Suprapubic skin (tissue), 4 donors: ENCODE measurements at regions not wholly inside any gene's neighbourhood (a gene's known extent, or its start where the extent isn't known, plus 50 kb on each side); places are given as distances from the start of the nearest gene placed in this dataset.

Experiments
- DNase-seq, 2 donors: peaks; one replicate each; pipeline ENCODE4 v3.0.0-alpha.2; 2019; ENCODE audit warnings: low spot score in 2 of 2
- H3K27ac ChIP-seq: fragments of 200-600 bp; sonication (generic); one replicate; pipeline ENCODE4 v1.5.1; 2019
- H3K27me3 ChIP-seq: fragments of 200-600 bp; sonication (generic); one replicate; pipeline ENCODE4 v1.5.1; 2019
- H3K36me3 ChIP-seq: fragments of 200-600 bp; sonication (generic); one replicate; pipeline ENCODE4 v1.5.1; 2019
- H3K4me1 ChIP-seq: fragments of 200-600 bp; sonication (generic); one replicate; pipeline ENCODE4 v1.5.1; 2019
- H3K4me3 ChIP-seq: fragments of 200-600 bp; sonication (generic); one replicate; pipeline ENCODE4 v1.5.1; 2019; ENCODE audit warnings: mild to moderate bottlenecking
- H3K9me3 ChIP-seq: fragments of 200-600 bp; sonication (generic); one replicate; pipeline ENCODE4 v1.5.1; 2019
- EP300 ChIP-seq: sonication (generic); formaldehyde crosslinking; IDR thresholded peaks from one replicate; pipeline ENCODE4 v1.6.1; 2017; ENCODE audit warnings: antibody characterized with exemption
- POLR2A ChIP-seq, 2 donors: fragments of 450-650 bp; IDR thresholded peaks; one replicate each; pipeline ENCODE4 v1.6.1; 2017; ENCODE audit warnings: antibody characterized with exemption in 2 of 2, mild to moderate bottlenecking in 2 of 2, moderate library complexity in 2 of 2
- POLR2AphosphoS5 ChIP-seq, 3 donors: sonication (generic); formaldehyde crosslinking; IDR thresholded peaks; one replicate each; pipeline ENCODE4 v1.6.1; 2017; ENCODE audit warnings: antibody characterized with exemption in 3 of 3
- WGBS: methylation state at CpG from one replicate; pipeline ENCODE4 v1.1.5; 2018; 5-methylcytosine and 5-hydroxymethylcytosine counted together
- TF ChIP-seq, protein P1 (sequence below), 2 donors: fragments of 200-600 bp in 1 of 2; fragments of 450-650 bp in 1 of 2; sonication (generic) in 1 of 2; IDR thresholded peaks; one replicate each; pipeline ENCODE4 v1.5.1; 2016 to 2019; ENCODE audit warnings: antibody characterized with exemption in 2 of 2, mild to moderate bottlenecking in 1 of 2, moderate library complexity in 1 of 2

DNA sequence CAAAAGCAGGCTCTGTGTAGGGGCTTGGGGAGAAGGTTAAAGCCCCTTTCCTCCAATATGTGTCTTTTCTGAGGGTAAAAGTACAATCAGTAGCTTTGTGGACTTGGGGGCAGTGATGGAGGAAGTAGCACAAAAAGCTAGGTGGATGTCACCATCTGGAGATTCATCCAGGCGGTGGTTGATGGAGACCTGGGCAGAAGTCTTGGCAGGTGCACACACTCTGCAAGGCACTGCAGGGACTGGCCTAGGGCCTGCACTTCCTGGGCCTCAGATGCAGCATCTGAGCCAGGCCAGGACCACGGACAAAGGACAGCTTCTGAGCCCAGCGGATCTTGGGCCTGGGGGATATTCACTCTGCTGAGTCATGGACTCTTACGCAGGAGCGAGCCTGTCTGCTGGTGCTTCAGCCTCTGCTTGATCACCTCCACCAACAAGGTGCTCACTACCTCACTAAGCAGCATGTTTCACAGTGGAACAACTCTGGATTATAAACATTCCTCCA is 391.1 kb downstream of the TNS1 start:
- Histone ChIP-seq H3K36me3 (no peaks in the 10 kb centered on the region), H3K4me3 (no peak overlapping the region), H3K27me3 (no peaks in the 10 kb centered on the region), H3K4me1 (no peaks in the 10 kb centered on the region), H3K27ac (no peak overlapping the region), H3K9me3 (no peaks in the 10 kb centered on the region)
- TF ChIP-seq POLR2A (IDR thresholded peaks at IDR 0.05): no peak
- TF ChIP-seq, protein P1, sequence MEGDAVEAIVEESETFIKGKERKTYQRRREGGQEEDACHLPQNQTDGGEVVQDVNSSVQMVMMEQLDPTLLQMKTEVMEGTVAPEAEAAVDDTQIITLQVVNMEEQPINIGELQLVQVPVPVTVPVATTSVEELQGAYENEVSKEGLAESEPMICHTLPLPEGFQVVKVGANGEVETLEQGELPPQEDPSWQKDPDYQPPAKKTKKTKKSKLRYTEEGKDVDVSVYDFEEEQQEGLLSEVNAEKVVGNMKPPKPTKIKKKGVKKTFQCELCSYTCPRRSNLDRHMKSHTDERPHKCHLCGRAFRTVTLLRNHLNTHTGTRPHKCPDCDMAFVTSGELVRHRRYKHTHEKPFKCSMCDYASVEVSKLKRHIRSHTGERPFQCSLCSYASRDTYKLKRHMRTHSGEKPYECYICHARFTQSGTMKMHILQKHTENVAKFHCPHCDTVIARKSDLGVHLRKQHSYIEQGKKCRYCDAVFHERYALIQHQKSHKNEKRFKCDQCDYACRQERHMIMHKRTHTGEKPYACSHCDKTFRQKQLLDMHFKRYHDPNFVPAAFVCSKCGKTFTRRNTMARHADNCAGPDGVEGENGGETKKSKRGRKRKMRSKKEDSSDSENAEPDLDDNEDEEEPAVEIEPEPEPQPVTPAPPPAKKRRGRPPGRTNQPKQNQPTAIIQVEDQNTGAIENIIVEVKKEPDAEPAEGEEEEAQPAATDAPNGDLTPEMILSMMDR (IDR thresholded peaks at IDR 0.05): no peak
- TF ChIP-seq POLR2AphosphoS5 (IDR thresholded peaks at IDR 0.05): no peak
- TF ChIP-seq EP300: no peak
- WGBS: 100% methylated on average over 5 of the region's 5 CpGs
- DNase-seq: no peak

DNA sequence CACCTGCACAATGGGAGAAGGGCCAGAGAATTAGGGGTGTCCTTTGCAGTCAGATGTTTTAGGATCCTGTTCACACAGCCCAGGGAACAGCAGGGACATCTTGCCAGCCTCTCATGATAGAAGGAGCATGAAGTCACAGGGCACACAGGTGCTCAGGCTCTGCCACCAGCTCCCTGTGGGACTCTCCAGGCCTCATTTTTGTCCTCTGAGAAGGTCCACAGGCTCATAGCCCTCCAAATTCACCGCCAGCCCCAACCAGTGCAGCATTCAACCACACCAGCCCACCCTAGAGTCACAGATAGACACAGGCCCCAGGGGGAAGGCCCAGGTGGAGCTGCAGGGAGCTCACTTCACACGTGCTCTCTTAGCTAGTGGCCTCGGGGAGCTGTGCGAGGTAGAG is 391.7 kb downstream of the TNS1 start:
- no peak overlapping the region for H3K27ac ChIP-seq
- no peaks in the 10 kb centered on the region for H3K36me3 ChIP-seq
- no peak overlapping the region for H3K4me3 ChIP-seq
- no peak for TF ChIP-seq EP300
- TF ChIP-seq, protein P1 (IDR thresholded peaks at IDR 0.05): no peak
- TF ChIP-seq POLR2AphosphoS5 (IDR thresholded peaks at IDR 0.05): no peak
- TF ChIP-seq POLR2A (IDR thresholded peaks at IDR 0.05): no peak
- no peaks in the 10 kb centered on the region for H3K9me3 ChIP-seq
- 90% methylated on average over 4 of the region's 4 CpGs for WGBS
- H3K4me1 ChIP-seq: no peaks in the 10 kb centered on the region
- DNase-seq: no peak
- H3K27me3 ChIP-seq: no peaks in the 10 kb centered on the region

DNA sequence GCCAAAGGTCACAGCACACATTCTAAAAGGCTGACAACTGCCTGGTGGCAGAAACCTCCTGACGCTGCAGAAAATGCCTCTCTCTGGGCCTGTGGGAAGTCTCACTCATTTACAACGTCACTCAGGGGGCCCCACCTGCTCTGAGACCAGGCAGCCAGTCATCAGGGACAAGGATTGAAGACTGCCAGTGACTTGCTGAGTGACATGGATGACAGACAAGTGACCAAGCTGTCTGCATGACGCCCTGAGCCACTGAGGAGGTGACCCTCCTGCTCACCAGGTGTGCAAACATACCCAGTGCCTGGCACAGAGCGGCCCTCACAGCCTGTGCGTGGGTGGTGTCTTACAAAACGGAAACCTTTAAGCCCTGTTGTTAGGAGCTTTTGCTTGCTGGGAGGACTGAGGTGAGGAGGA is 392.4 kb downstream of the TNS1 start:
- 93% methylated on average over 4 of the region's 6 CpGs for WGBS
- no peaks in the 10 kb centered on the region for H3K27me3 ChIP-seq
- no peak overlapping the region for H3K27ac ChIP-seq
- no peaks in the 10 kb centered on the region for H3K9me3 ChIP-seq
- TF ChIP-seq POLR2A (IDR thresholded peaks at IDR 0.05) (no peak), EP300 (no peak), POLR2AphosphoS5 (IDR thresholded peaks at IDR 0.05) (no peak)
- TF ChIP-seq, protein P1 (IDR thresholded peaks at IDR 0.05): no peak
- no peak for DNase-seq
- H3K4me3 ChIP-seq: no peak overlapping the region
- H3K36me3 ChIP-seq: no peaks in the 10 kb centered on the region
- no peaks in the 10 kb centered on the region for H3K4me1 ChIP-seq

DNA sequence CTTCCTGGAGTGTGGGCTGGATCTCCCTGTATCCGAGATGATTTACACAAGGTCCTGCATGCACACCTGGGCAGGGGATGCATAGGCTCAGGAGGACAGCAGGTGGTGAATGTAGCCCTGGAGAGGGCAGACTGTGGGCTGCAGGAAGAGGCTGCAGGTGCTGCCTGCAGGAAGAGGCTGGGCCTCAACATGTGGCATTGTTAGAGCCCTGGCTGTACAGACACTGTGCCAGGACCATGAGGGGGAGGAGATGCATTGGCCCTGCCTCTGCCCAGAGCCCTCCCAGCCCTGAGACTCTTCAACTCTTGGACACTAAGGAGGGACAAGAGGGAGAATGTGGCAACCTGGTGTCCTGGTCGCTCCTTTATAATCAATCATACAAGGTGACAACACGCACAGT is 392.8 kb downstream of the TNS1 start:
- TF ChIP-seq EP300 (no peak), POLR2AphosphoS5 (IDR thresholded peaks at IDR 0.05) (no peak), POLR2A (IDR thresholded peaks at IDR 0.05) (no peak)
- TF ChIP-seq, protein P1 (IDR thresholded peaks at IDR 0.05): no peak
- DNase-seq: no peak
- Histone ChIP-seq H3K36me3 (no peaks in the 10 kb centered on the region), H3K4me1 (no peaks in the 10 kb centered on the region), H3K4me3 (no peak overlapping the region), H3K27me3 (no peaks in the 10 kb centered on the region), H3K9me3 (no peaks in the 10 kb centered on the region), H3K27ac (no peak overlapping the region)
- WGBS: 82% methylated on average over 3 of the region's 3 CpGs

DNA sequence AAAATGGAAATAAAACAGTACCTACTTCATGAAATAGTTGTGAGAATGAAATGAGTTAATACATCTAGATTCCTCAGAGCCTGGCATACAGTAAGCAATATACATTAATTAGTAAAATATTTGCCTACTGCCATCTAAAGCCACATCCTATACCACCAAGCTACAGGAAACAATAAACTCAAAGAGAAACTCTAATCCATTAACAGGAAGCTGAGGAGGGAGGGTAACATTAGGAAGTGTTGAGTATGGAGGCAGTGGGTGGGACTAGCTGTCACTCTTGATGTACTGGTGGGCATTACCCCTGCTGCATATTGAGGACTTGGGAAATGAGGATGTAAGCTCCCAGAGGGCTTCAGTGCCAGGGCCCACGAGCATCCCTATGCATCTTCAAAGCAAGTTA is 396.5 kb downstream of the TNS1 start:
- TF ChIP-seq, protein P1 (IDR thresholded peaks at IDR 0.05): no peak
- TF ChIP-seq EP300 (no peak), POLR2AphosphoS5 (IDR thresholded peaks at IDR 0.05) (no peak), POLR2A (IDR thresholded peaks at IDR 0.05) (no peak)
- Histone ChIP-seq H3K27me3 (no peaks in the 10 kb centered on the region), H3K4me3 (no peak overlapping the region), H3K27ac (no peak overlapping the region), H3K36me3 (no peaks in the 10 kb centered on the region), H3K9me3 (no peaks in the 10 kb centered on the region), H3K4me1 (no peaks in the 10 kb centered on the region)
- DNase-seq: no peak
- 80% methylated on average over 1 of the region's 1 CpG for WGBS
